Brain microvascular endothelial cell (primary cell): ENCODE measurements at regions not wholly inside any gene's neighbourhood (a gene's known extent, or its start where the extent isn't known, plus 50 kb on each side); places are given as distances from the start of the nearest gene placed in this dataset.

Source experiments
- DNase-seq: peaks from one replicate; pipeline ENCODE4 v3.0.0-alpha.2; 2020
- H3K27ac ChIP-seq: fragments of 250-450 bp; sonication (Bioruptor Pico); 2 replicates; pipeline ENCODE4 v1.5.1; 2020; ENCODE audit warnings: mild to moderate bottlenecking, moderate library complexity
- H3K27me3 ChIP-seq: fragments of 250-450 bp; sonication (Bioruptor Pico); replicated peaks from 2 replicates; pipeline ENCODE4 v1.5.1; 2020; ENCODE audit warnings: mild to moderate bottlenecking
- H3K36me3 ChIP-seq: fragments of 250-450 bp; sonication (Bioruptor Pico); replicated peaks from 2 replicates; pipeline ENCODE4 v1.5.1; 2020; ENCODE audit warnings: mild to moderate bottlenecking
- H3K4me3 ChIP-seq: 2 replicates; pipeline ENCODE4 v1.5.1; 2011; ENCODE audit warnings: low read depth, mild to moderate bottlenecking, control low read depth, low read length, moderate library complexity
- in situ Hi-C: cut with HindIII; loops from 2 replicates; pipeline ENCODE4 v1.10.0; 2017; ENCODE audit warnings: low sequenced_read_pairs, low pct_ligation_motif_present
- TF ChIP-seq, protein P1 (sequence below): IDR thresholded peaks from 2 replicates; pipeline ENCODE4 v1.5.1; 2011; ENCODE audit warnings: low read depth, mild to moderate bottlenecking, moderate library complexity, low read length, control low read depth, inconsistent platforms; ENCODE audit errors: missing control alignments

DNA sequence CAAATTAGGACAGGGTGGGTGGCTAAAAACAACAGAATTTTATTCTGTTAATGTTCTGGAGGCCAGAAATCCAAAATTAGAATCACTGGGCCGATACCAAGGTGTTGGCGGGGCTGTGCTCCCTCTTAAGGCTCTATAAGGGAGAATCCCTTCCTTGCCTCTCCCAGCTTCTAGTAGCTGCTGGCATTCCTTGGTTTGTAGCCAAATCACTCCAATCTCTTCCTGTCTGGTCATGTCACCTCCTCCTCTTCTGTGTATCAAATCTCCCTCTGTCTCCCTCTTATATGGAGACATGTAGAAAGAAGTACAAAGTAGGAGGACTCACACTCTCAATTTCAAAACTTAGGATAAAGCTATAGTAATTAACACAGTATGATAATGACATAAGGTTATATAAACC is 102.9 kb upstream of the SIRPA start:
- Histone ChIP-seq H3K36me3 (no peaks in the 10 kb centered on the region), H3K27me3 (peaks cover 3% of the 10 kb centered on the region), H3K27ac (no peak overlapping the region), H3K4me3 (no peak overlapping the region)
- DNase-seq, result no peak
- in situ Hi-C loops, result no loop called here
- TF ChIP-seq, protein P1, sequence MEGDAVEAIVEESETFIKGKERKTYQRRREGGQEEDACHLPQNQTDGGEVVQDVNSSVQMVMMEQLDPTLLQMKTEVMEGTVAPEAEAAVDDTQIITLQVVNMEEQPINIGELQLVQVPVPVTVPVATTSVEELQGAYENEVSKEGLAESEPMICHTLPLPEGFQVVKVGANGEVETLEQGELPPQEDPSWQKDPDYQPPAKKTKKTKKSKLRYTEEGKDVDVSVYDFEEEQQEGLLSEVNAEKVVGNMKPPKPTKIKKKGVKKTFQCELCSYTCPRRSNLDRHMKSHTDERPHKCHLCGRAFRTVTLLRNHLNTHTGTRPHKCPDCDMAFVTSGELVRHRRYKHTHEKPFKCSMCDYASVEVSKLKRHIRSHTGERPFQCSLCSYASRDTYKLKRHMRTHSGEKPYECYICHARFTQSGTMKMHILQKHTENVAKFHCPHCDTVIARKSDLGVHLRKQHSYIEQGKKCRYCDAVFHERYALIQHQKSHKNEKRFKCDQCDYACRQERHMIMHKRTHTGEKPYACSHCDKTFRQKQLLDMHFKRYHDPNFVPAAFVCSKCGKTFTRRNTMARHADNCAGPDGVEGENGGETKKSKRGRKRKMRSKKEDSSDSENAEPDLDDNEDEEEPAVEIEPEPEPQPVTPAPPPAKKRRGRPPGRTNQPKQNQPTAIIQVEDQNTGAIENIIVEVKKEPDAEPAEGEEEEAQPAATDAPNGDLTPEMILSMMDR, result no peak

DNA sequence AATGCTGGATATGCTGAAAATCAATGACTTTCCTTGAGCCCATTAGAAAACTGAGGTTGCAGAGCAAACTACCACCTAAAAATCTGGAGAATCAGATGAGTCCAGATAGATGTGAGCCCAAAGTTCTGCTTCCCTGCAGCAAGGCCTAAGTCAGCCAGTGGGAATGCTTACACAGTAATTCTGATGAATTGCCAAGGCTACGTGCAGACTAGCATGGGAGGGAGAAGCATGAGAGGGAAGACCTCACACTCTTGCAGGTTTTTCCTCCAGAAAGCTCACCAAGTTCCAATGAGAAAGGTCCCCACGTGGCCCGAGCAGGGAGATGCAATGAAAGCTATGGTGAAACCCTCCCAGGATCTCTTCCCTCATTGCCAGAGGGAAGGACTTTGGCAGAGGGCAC is 104.8 kb upstream of the SIRPA start:
- Histone ChIP-seq H3K36me3 (no peaks in the 10 kb centered on the region), H3K27me3 (peaks cover 3% of the 10 kb centered on the region), H3K4me3 (no peak overlapping the region), H3K27ac (no peak overlapping the region)
- in situ Hi-C loops, result no loop called here
- TF ChIP-seq, protein P1, result no peak
- DNase-seq, result no peak

GRCh38 chr20:1788044-1788443 is 107.2 kb upstream of the SIRPA start:
- no peak for DNase-seq
- peaks cover 3% of the 10 kb centered on the region for H3K27me3 ChIP-seq
- H3K4me3 ChIP-seq, result no peak overlapping the region
- in situ Hi-C loops, result no loop called here
- no peaks in the 10 kb centered on the region for H3K36me3 ChIP-seq
- TF ChIP-seq, protein P1, result no peak
- H3K27ac ChIP-seq, result no peak overlapping the region

DNA sequence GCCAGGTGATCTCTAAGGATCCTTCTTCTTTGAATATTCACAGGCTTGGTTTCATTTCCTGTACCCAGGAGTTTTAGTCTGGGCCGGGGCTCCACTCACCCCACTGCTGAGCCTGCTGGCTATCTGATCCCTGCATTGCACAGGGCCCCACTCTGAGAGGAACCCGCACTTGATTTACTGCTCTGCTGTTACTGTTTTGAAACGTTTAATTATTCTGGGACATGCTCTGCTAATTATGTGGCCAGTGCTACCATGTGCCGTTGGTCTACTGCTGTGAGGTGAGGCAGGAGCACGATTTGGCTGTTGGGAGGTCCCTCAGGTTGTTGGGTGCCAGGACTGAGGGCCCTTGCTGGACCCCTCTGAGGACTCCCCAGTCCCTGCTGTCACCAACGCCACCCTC is 108.7 kb upstream of the SIRPA start:
- TF ChIP-seq, protein P1, result no peak
- DNase-seq, result no peak
- H3K36me3 ChIP-seq, result no peaks in the 10 kb centered on the region
- in situ Hi-C loops, result no loop called here
- no peak overlapping the region for H3K27ac ChIP-seq
- peaks cover 3% of the 10 kb centered on the region for H3K27me3 ChIP-seq
- H3K4me3 ChIP-seq, result no peak overlapping the region

- Histone ChIP-seq H3K36me3 (no peaks in the 10 kb centered on the region), H3K27ac (no peak overlapping the region), H3K4me3 (no peak overlapping the region), H3K27me3 (peaks cover 3% of the 10 kb centered on the region)
- in situ Hi-C loops, result no loop called here
- TF ChIP-seq, protein P1, result no peak
- no peak for DNase-seq
These were observed 110.6 kb upstream of the SIRPA start for GRCh38 chr20:1784586-1784985.

DNA sequence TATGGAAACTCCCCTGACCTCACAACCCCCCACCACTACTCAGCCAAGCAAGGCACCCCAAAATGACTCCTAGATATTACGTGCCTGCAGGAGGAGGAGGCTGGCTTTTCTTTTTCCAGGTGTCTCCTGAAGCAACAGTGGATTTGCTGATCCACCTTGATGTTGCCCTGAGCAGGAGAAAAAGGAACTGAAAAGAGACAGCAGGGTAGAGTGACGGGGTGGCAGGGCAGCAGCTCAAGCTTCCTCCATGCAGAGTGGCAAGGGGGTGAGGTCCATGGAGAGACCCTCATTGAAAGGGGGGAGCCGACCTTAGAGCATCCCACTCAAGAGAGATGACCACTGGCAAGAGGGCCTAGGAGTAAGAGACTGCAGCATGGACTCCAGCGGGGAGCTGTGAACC is 112.0 kb upstream of the SIRPA start:
- H3K4me3 ChIP-seq, result no peak overlapping the region
- in situ Hi-C loops, result no loop called here
- DNase-seq, result no peak
- TF ChIP-seq, protein P1, result no peak
- no peaks in the 10 kb centered on the region for H3K36me3 ChIP-seq
- H3K27ac ChIP-seq, result no peak overlapping the region
- H3K27me3 ChIP-seq, result no peaks in the 10 kb centered on the region
